CD4-positive, alpha-beta T cell treated with Interleukin-6 at 100 ng/mL for 8 hours (primary cell): ENCODE measurements at regions not wholly inside any gene's neighbourhood (a gene's known extent, or its start where the extent isn't known, plus 50 kb on each side); places are given as distances from the start of the nearest gene placed in this dataset.

Source experiments
- DNase-seq: peaks from one replicate; pipeline ENCODE4 v3.0.0-alpha.2; 2020; ENCODE audit warnings: mixed read lengths, low spot score

DNA sequence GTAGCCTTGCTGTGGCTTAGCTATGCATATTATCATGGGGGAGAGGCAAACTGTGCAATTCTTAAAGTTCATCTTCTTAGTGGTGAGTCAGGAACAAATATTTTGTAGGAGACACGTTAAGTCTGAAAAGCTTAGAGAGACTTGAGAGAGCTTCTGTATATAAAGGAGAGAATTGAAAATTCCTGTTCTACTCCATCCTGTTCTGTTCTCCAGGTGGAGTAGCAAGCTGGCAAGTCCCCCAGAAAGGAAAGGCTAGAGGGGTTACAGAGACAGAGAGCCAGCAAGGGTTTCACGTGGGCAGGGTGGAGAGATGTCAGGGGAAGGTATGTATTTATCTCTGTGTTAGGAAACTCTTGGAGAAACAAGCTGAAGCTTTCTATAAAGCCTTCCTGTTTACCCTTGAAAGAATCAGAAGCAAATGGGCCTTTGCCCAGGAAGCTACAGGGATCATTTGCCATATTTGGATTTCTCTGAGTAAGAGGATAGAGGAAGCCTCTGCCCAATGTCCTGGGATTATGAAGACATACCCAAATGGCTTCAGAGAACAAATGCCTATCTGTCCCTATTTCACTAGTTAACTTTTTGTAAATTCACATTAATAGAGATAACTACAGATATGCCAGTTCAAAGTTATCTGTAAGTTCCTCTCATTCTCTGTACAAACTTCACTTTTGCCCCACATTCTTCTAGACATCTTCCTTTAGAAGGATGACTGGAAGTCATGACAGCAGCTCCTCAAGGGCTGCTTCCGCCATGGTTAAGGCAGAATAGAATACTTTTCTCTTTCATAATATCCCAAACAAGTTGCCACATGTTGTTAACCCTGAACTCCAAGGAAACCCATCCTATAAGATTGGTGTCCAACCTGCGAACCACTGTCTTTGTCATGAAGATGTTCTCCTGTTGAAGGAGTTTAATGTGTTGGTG is 126.7 kb upstream of the NEDD9 start:
- no peak for DNase-seq

DNA sequence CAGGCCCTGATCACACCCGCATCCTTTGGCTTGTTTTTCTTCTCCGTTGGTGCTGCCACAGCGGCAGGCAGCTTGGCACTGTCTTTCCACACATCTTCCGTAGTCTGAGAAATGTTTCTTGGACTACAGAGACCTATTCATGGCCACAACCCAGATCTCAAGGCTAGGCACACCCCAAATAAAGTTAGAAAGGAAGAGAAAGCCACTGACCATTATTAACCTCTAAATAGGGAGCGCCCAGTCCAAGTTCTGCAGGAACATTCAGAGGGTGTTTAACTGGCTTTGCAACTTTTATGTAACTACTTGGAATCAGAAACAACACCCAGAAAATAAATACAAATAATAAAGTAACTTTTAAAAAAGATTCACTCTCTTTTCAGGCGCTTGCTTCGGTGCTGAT is 124.8 kb upstream of the NEDD9 start:
- DNase-seq, result no peak

DNA sequence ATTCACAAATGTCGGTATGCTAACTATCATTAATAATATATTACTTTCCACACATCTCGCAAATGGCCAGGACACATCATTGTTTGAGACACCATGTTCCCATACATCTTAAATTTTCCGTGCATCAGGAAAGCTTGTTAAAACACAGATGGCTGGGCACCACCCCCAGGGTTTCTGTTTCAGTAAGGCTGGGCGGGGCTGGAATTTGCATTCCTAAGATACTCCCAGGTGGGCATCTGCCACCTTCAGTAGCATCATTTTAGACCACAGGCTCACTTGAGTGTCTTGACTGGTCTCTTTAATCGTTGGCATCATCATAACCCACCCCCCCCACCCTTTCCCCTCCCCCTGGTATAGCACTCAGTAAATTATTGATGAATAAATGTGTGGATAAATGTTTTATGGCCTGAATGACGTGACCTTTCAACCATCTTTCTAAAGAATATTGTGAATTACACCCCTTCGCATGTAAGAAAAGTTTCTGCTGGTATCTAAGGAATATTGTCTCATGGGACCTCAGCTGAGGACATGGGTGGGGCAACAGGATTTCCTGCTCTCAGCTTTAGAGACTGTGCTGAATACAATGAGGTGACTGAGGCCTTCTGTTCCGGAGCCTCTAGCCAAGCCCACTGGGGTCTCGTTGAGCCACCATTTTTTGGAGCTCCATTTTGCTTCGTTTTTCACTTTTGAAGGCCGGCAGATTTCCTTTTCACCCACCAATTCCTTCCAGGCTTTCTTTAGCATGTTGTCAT is 124.1 kb upstream of the NEDD9 start:
- peak; percentile 11 for DNase-seq

DNA sequence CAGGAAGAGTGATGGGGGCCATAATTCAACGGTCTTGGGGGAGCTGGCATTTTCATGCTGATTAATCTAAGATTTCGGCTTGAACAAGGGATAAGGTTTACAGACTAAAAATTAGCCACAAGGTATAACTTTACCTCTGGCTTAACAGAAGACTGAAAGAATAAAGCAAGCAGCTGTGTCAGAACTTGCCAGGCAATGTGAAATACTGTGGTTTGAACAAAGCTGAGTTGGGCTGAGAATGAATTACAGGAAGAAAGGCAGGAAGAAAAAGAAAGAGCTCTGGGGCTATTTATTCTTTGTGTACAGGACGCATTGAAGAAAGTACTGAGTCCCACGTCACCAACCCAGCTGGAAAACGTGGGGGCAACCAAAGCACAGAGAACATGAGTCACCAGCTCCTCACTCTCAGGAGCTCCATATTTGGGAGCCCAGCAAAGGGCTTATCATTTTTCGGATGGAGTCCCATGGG is 121.5 kb upstream of the NEDD9 start:
- peak; percentile 22 for DNase-seq

DNA sequence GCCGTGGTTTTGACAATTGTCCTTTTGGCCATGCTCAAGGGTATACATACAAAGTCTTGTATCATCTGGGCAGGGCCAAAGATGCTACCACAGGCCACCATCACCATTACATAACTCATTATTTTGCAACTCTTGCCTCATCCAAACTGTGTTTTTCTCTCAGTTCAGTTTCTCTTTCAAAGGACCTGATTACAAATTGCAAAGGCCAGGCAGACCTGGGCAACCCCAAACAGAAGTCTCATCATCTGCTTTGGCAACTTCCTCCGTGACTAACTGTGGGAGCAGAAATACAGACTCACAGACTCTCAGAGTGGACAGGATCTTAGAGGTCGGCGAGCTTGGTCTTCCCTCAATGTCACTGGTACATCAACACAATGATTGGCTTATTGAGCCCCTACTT is 117.8 kb upstream of the NEDD9 start:
- no peak for DNase-seq

DNA sequence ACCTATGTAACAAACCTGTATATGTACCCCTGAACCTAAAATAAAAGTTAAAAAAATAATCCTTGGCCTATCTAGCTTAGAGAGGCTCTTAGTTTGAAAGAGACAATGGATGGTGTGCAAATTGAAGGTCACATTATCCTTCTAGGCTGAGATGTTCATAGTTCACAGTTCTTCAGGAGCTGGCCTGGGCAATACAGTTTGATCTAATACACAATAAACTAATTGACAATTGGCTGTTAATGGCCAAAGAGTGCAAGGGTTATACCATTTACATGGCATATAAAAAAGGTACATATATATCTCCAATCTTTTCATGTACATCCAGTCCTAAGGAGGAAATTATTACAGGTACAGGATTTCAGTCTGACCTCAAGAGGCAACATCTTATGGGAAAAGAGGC is 117.4 kb upstream of the NEDD9 start:
- no peak for DNase-seq

DNA sequence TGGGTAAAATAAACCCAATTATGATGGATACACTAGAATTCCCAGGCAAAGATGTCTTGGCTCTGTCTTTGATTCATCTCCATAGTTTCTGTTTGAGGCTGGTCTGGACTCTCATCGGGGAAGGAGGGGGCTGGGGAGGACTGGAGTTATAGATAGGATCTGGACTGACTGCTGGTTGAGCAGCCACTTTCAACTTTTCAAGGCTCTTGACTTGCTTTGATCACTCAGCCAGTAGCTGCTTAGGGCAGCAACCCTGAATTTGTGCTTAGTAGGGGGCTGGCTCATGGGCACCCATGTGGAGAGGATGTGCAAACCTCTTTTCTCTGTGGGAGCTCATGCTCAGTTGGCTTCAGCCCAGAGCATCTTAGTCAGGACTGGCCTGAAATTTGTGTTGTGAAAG is 114.0 kb upstream of the NEDD9 start:
- no peak for DNase-seq

DNA sequence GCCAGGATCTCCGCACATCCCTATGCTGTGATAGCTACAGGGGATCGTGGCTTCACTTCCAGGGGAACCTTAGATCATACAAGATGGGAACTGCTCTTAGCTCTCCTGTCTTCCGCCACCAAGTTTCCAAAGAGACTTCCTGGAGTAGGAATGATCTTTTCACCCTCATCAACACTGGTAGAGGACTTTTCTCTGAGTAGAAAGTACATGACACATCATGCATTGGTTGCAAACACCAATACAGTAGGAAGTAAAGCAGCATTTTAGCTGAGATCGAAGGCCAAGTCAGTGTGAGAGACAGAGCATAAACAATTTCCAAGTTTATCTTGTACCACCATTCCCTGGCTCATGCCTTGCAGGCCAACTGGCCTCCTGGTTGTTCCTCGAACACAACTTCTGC is 113.1 kb upstream of the NEDD9 start:
- no peak for DNase-seq

DNA sequence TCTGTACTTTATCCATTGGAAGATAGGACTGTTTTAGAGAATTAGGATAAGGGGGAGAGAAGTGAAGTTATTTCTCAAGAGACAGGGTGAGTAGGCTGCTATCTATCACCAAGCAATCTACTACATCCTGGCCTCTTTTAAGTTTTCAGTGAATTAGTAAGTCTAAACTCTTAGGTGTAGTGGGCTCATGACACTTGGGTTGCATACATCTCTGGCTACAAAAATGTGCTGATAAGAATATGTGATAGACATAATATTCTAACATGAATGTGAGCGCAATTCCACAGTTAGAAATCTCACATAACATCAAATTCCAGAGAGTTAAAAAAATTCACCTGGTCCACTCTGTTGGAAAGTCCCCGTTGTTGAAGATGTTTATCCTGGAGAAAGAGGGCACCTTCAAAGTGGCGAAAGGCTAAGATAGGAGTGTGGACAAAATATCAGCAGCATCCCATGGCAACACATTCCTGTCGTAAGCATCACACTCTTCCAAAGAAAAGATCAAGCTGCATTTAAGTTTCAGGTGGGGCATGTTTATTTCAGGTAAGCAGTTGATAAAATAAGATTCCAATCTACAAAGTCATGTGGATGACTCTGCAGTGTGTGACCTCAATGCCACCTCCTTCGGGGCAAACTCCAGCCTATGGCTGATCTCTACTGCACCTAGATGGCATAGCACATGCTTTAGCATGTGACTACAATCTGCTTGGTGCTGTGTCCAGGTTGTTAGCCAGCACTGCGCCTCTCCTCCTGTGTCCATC is 111.7 kb upstream of the NEDD9 start:
- DNase-seq, result no peak

DNA sequence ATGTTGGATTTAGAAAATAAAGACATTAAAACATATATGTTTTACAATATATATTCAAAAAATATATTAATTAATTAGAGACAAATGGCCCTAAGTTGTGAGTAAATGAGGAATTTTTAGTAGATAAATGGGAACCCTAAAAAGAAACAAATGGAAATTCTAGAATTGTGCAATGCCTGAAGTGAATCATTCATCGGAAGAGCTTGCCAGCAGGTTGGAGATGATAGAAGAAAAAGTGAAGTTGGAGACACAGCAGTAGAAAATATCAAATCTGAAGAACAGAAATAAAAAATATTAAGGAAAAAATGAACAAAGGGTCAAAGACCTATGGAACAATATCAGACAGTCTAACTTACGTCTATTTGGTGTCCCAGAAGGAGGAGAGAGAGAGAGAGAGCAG is 109.4 kb upstream of the NEDD9 start:
- DNase-seq, result no peak

DNA sequence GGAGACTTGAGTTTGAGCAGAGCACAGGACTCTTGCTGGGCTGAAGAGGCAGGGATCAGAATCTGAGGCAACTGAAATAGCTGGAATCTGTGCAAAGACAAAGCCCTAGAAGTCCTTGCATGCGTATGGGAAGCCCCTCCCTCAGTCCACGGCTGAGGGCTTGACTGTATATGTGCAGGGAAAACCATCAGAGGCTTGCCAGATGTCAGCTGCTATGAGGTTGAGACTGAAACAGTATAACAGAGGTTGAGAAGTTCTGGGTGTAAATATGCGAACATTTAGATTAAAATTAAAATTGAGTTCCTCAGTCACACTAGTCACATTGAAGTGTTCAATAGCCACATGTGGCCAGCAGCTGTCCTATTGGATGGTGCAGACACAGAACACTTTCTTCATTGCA is 108.8 kb upstream of the NEDD9 start:
- DNase-seq, result no peak

DNA sequence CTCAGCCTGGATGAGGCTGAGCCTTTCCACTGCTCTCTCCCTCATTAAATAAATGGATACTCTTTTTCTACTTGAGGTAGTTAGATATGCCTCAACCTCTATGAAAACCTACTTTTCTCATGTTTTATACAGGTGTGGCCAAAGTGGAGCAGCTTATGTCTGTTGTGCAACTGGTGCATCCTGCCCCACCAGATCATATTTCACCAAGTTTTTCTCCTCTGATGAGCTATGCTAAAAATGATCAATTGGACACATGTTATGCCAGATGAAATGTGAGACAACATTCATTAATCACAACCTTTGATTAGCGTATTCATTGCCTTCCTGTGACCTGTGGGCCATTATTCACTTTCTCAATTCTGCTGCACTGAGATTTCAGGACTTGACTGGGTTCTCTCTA is 106.9 kb upstream of the NEDD9 start:
- no peak for DNase-seq

DNA sequence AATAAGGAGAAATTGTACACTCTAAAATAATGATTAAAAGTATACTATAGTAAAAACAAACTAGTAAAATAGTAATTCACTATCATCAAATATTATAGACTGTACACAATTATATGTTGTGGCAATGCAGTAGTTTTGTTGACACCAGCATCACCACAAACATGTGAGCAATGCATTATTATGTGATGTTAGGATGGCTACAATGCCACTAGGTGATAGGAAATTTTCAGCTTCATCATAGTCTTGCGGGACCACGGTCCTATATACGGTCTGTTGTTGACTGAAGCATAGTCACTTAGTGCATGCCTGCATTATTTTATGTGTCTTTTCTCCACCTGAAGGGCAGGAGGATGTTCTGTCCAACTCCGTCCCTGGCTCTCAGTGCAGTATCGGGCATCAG is 104.8 kb upstream of the NEDD9 start:
- DNase-seq, result no peak

DNA sequence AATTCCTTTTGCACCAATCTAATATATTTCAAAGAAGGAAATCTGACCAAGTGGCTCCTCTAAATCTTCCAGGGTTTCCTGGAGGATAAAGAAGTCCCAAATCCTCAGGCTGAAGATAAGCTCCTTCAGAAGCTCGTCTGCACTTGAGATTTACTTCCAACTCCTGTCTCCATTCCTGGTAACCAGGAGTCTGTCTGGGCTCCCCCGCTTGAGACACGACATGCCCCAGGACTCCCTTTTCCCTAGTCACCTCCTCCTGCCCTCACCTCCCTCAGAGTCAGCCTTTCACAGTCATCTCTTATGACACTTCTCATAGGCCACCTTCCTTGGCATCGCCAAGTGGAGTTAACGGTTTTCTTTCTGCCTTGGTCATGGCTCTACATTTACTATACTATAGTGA is 103.4 kb upstream of the NEDD9 start:
- DNase-seq, result no peak

DNA sequence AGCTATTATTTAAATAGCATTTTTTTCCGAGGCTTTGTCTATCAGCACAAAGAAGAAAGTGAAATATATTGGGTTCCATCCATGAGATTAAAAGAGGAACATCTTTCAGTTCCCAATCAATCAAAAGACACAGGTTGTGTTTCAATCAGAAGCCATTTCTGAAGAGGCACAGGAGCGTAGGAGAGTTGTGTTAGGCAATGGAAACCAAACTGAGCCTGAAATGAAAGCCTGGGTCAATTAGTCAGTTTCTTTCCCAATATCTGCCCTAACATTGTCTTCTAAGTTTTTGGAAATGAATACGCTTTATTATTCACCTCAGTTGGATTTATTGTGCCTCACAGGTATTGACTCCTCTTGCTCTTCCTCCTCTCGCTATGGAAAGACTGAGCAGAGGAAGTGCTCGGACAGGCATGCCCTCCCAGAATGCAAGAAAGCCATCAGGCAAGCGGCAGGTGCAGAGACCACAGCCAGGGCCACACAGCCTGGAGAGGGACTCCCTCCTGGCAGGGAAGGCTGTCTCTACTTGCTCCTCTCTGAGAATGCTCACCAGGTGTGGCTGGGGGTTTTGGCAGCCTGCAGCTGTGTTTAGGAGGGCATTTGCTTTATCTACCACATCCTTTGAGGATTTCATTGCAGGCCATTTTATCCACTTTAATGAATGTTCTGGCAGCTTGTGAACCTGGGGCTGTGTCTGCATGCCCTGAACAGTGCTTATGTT is 100.8 kb upstream of the NEDD9 start:
- no peak for DNase-seq

DNA sequence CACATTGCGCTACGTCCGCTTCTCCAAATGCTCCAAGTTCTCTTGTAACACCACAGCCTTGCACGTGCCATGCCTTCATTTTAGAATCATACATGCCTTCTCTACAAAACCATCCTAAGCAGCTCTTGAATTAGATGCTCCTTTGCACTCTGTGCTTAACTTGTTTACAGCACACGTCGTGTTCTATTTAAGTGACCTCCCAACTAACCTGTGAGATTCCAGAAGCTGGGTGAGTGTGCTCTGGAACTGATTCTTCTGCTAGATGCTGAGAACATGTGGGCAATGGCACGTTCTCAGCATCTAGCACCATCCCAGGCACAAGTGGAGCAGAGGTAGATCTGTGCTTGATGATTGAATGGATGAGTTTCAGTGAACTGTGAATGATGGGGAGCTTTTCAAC is 100.0 kb upstream of the NEDD9 start:
- no peak for DNase-seq

DNA sequence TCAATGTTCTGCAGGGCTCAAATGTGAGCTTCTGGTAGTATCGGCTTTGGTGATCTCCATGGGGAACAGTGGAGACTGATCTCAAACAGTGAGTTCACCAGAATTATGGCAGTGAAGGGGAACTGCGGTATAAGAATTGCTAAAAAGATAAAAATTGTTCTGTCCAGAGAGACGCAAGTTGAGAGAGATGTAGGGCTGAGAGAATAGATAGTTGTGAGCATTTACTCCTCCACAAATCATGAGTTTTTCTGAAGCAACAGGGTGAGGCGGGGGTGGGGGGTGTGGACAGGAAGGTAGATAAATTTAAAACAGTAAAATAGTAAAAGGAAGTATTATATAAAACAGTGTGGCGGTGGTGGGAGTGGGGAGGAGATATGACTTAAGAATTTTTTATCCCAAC is 98.6 kb upstream of the NEDD9 start:
- no peak for DNase-seq

DNA sequence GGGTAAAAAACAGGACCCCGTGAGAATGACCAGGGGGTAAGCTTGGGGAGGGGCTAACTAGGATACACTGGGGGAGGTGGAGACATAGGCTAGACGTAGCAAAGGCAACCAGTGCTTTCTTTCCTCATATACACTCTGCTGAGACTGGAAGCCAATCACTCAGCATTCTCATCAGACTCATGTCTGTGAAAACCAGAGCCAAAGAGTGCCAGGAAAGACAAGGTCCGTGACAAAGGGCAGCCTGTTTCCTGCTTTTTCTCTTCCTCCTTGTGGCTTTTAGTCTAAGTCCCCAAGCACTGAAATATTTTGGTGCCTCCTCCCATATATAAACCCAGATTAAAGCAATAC is 97.9 kb upstream of the NEDD9 start:
- no peak for DNase-seq

DNA sequence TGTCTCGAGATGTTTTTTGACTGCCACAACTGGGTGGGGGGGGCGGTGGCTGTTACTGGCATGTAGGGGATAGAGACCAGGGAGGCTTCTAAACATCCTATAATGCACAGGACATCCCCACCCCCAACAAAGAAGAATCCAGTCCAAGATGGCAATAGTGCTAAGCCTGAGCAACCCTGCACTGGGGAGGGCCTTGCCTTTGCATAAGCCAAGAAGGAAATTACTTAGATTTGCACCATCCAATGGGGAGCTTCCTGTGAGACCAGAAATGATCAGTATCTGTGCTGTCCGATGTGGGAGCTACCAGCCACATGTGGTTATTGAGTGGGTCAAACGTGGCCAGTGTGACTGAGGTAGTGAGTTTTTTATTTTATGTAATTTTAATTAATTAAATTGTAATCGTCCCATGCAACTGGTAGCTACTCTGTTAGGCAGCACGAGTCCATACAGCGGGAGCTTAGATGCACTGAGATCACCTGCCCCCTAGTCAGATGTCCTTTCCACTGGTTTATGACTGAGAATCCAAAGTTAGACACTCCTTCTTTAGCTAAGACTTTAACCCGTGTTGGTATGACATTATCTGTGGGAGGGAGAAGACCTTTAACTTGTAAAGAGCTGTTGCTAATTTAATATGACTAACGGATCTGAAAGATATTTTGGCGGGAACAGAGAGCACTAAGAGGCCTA is 97.4 kb upstream of the NEDD9 start:
- no peak for DNase-seq

DNA sequence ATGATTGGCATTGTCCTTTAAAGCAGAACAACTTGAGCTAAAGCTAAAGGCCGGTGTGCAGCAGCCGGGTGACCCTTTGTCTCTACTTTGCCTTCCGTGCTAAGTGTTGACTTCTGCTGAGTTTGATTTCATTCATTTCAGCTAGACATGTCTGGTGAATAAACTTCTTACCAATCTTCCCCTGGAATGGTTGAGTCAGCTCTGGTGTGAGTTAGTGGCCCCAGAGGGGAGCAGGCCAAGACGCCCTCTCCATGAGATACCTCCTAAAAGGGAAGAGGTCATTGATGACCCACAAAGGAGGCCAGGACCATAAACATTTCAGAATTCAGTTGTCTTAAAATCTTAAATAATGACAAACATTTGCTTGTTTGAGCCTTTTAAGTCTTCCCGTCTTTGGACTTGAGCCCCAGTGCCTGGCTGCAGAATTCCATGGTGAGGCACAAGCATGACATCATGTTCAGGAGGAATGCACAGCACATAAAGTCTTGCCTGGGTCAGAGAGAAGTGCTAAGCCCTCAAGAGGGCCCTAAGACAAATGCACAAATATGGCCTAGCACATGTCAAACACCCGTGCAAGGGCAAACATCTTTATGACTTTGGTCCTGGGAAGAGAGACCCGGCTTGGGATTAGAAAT is 96.3 kb upstream of the NEDD9 start:
- DNase-seq, result no peak

DNA sequence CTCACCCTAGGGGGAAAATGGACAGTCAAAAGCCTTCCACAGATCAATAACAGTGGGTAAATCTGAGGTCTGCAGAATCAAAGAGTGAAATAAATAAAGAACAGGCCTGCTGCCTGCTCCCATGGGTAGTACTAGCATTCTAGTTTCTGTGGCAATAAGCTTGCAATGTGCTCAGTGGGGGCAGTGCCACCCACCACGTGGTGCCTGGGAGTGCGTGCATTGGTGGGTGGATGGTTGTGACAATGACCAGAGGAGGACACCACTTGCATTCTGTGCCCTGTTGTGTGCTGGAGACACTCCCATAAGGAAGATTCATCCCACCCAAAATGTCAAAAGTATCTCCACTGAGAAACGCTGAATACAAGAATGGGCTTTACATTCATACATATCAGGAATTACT is 95.5 kb upstream of the NEDD9 start:
- no peak for DNase-seq
